HG03175 (cell line): ENCODE measurements at regions not wholly inside any gene's neighbourhood (a gene's known extent, or its start where the extent isn't known, plus 50 kb on each side); places are given as distances from the start of the nearest gene placed in this dataset.
"Not testable (repeated sequence)": the region's sequence is repeated elsewhere in the genome, so short reads cannot be mapped to it uniquely, and the experiment has no call there.

Source experiments
- ATAC-seq: cut with Tn5 transposase; IDR thresholded peaks from one replicate; pipeline ENCODE4 v1.9.1; 2021; ENCODE audit warnings: mild to moderate bottlenecking, moderate library complexity; ENCODE audit not compliant: unreplicated experiment

- ATAC-seq, result no peak
These were observed 274.0 kb downstream of the MYCN start for GRCh38 chr2:16214391-16214790.

- no peak for ATAC-seq
These were observed 272.0 kb downstream of the MYCN start for GRCh38 chr2:16212321-16212720.

GRCh38 chr2:16211341-16211740 lies 271.0 kb downstream of the MYCN start:
- no peak for ATAC-seq

- ATAC-seq, result no peak
These were observed 270.5 kb downstream of the MYCN start for GRCh38 chr2:16210841-16211240.

GRCh38 chr2:16209799-16210198 lies 269.4 kb downstream of the MYCN start:
- ATAC-seq, result no peak

GRCh38 chr2:16208921-16209320 lies 268.6 kb downstream of the MYCN start:
- no peak for ATAC-seq

- ATAC-seq, result no peak
These were observed 268.0 kb downstream of the MYCN start for GRCh38 chr2:16208241-16208797.

- no peak for ATAC-seq
These were observed 267.3 kb downstream of the MYCN start for GRCh38 chr2:16207611-16208010.

- no peak for ATAC-seq
These were observed 266.8 kb downstream of the MYCN start for GRCh38 chr2:16207151-16207550.

GRCh38 chr2:16206191-16206944 lies 266.0 kb downstream of the MYCN start:
- no peak for ATAC-seq

- ATAC-seq, result no peak
These were observed 265.3 kb downstream of the MYCN start for GRCh38 chr2:16205631-16206030.

GRCh38 chr2:16204886-16205620 lies 264.7 kb downstream of the MYCN start:
- no peak for ATAC-seq

GRCh38 chr2:16204251-16204650 lies 263.9 kb downstream of the MYCN start:
- ATAC-seq, result no peak

- no peak for ATAC-seq
These were observed 263.3 kb downstream of the MYCN start for GRCh38 chr2:16203691-16204090.

- no peak for ATAC-seq
These were observed 262.7 kb downstream of the MYCN start for GRCh38 chr2:16203069-16203468.

- no peak for ATAC-seq
These were observed 262.1 kb downstream of the MYCN start for GRCh38 chr2:16202266-16203020.

GRCh38 chr2:16201848-16202247 lies 261.5 kb downstream of the MYCN start:
- no peak for ATAC-seq

- no peak for ATAC-seq
These were observed 260.3 kb downstream of the MYCN start for GRCh38 chr2:16200554-16201193.

GRCh38 chr2:16199882-16200553 lies 259.7 kb downstream of the MYCN start:
- no peak for ATAC-seq

- not testable (repeated sequence) for ATAC-seq
These were observed 258.9 kb downstream of the MYCN start for GRCh38 chr2:16199241-16199640.
